ENCODE measurements at regions not wholly inside any gene's neighbourhood (a gene's known extent, or its start where the extent isn't known, plus 50 kb on each side); places are given as distances from the start of the nearest gene placed in this dataset.

DNA sequence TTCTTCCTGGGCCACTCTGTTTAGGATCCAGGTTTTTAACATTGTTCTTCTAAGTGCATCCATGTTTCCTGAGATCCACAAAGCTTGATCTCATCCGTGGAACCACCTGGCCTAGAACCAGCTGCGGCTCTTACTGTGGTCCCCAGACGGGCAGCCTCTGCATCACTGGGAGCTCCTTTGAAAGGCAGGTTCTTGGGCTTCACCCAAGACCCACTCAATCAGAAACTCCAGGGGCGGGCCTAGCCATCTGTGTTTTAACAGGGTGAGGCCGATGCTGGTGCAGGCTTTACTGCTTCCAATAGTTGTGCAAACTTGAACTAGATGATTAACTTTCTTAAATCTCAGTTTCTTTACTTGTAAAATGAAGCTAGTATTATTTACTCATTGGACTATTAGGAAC is 605.7 kb downstream of the FGF9 start:
- in situ Hi-C loops (cut with MboI; ENCODE audit: low pct_unique_long_range_greater_than_20kb, low sequenced_read_pairs, unreplicated experiment), result loop anchor here (25.0 kb wide), 1 partner anchor 639 kb away; no protein-coding TSS in a partner anchor
- TF ChIP-seq, protein P1, sequence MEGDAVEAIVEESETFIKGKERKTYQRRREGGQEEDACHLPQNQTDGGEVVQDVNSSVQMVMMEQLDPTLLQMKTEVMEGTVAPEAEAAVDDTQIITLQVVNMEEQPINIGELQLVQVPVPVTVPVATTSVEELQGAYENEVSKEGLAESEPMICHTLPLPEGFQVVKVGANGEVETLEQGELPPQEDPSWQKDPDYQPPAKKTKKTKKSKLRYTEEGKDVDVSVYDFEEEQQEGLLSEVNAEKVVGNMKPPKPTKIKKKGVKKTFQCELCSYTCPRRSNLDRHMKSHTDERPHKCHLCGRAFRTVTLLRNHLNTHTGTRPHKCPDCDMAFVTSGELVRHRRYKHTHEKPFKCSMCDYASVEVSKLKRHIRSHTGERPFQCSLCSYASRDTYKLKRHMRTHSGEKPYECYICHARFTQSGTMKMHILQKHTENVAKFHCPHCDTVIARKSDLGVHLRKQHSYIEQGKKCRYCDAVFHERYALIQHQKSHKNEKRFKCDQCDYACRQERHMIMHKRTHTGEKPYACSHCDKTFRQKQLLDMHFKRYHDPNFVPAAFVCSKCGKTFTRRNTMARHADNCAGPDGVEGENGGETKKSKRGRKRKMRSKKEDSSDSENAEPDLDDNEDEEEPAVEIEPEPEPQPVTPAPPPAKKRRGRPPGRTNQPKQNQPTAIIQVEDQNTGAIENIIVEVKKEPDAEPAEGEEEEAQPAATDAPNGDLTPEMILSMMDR (IDR thresholded peaks at IDR 0.05; ENCODE audit: extremely low read depth, insufficient read depth, missing control alignments), result no peak
- no peak for DNase-seq (ENCODE audit: low spot score)

GRCh38 chr13:22278336-22278929 is 607.6 kb downstream of the FGF9 start:
- in situ Hi-C loops (cut with MboI; ENCODE audit: low pct_unique_long_range_greater_than_20kb, low sequenced_read_pairs, unreplicated experiment), result loop anchor here (25.0 kb wide), 1 partner anchor 641 kb away; no protein-coding TSS in a partner anchor
- TF ChIP-seq, protein P1 (IDR thresholded peaks at IDR 0.05; ENCODE audit: extremely low read depth, insufficient read depth, missing control alignments), result peak; percentile 63
- peak; percentile 33 for DNase-seq (ENCODE audit: low spot score)

DNA sequence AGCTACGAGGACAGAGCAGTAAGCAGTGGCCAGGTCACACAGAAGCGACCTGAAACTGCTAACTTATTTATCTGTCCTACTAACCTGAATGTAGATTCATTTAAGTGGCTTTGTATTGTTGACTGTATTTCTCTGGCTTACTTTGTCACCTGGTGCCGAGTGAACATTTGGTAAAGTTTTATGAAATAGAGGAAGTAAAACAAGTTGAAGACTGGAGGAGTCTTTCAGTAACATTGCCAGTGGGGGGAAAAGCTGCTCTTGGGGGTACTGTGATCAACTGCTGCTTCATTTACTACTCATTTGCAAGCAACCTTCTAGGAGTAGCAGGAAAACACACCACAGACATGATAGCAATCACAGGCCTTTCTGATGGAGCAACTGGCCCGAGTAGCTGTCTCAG is 615.0 kb downstream of the FGF9 start:
- in situ Hi-C loops (cut with MboI; ENCODE audit: low pct_unique_long_range_greater_than_20kb, low sequenced_read_pairs, unreplicated experiment), result loop anchor here (25.0 kb wide), 1 partner anchor 649 kb away; no protein-coding TSS in a partner anchor
- no peak for DNase-seq (ENCODE audit: low spot score)
- TF ChIP-seq, protein P1 (IDR thresholded peaks at IDR 0.05; ENCODE audit: extremely low read depth, insufficient read depth, missing control alignments), result no peak

DNA sequence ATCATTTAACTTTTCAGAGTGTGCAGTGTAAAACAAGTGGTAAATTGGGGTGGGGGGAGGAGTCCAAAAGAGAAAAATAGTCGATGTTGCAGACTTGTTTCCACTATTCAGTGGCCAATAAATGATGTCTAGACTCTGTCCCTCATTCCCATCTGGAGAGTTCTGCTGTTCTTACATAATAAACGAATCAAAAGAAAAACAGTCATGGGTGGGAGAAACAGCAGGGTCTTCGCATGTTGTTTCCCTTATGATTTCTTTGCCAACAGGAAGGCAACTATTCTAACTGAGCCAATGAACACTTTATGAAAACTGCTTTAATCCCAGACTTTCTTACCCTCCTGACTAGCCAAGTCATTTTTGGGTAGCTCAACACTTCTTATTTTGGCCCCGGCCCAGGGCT is 615.5 kb downstream of the FGF9 start:
- DNase-seq (ENCODE audit: low spot score), result no peak
- in situ Hi-C loops (cut with MboI; ENCODE audit: low pct_unique_long_range_greater_than_20kb, low sequenced_read_pairs, unreplicated experiment), result loop anchor here (25.0 kb wide), 1 partner anchor 649 kb away; no protein-coding TSS in a partner anchor
- TF ChIP-seq, protein P1 (IDR thresholded peaks at IDR 0.05; ENCODE audit: extremely low read depth, insufficient read depth, missing control alignments), result no peak

- no peak for DNase-seq (ENCODE audit: low spot score)
- TF ChIP-seq, protein P1 (IDR thresholded peaks at IDR 0.05; ENCODE audit: extremely low read depth, insufficient read depth, missing control alignments), result no peak
- in situ Hi-C loops (cut with MboI; ENCODE audit: low pct_unique_long_range_greater_than_20kb, low sequenced_read_pairs, unreplicated experiment), result loop anchor here (25.0 kb wide), 1 partner anchor 650 kb away; no protein-coding TSS in a partner anchor
Measured at GRCh38 chr13:22287343-22287920, 616.6 kb downstream of the FGF9 start.

DNA sequence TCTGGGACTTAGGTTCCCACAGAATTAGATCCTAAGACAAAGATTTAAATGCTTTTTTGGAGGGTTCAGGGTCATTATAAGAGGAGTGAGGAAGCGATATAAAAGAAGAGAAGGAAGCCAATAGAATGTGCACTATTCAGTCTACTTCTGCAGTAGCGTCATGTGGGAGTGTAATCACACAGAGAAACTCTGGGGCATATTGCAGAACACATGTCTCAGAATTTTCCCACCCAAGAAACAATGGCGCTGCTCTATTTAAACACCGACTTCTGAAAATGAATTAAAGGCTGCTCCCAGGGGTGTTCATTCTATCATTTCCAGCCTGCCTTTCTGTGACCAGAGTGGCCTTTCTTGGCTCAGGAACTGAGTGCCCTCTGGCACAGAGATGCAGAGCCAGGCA is 617.6 kb downstream of the FGF9 start:
- TF ChIP-seq, protein P1 (IDR thresholded peaks at IDR 0.05; ENCODE audit: extremely low read depth, insufficient read depth, missing control alignments), result no peak
- no peak for DNase-seq (ENCODE audit: low spot score)
- in situ Hi-C loops (cut with MboI; ENCODE audit: low pct_unique_long_range_greater_than_20kb, low sequenced_read_pairs, unreplicated experiment), result loop anchor here (25.0 kb wide), 1 partner anchor 651 kb away; no protein-coding TSS in a partner anchor

Data from GM13977 (cell line).